Right kidney (tissue), 1 donor: ENCODE measurements at regions not wholly inside any gene's neighbourhood (a gene's known extent, or its start where the extent isn't known, plus 50 kb on each side); places are given as distances from the start of the nearest gene placed in this dataset.
"Not testable (repeated sequence)": the region's sequence is repeated elsewhere in the genome, so short reads cannot be mapped to it uniquely, and the experiment has no call there.

Experiments used
- DNase-seq: peaks from one replicate; pipeline ENCODE4 v3.0.0-alpha.2; 2016

DNA sequence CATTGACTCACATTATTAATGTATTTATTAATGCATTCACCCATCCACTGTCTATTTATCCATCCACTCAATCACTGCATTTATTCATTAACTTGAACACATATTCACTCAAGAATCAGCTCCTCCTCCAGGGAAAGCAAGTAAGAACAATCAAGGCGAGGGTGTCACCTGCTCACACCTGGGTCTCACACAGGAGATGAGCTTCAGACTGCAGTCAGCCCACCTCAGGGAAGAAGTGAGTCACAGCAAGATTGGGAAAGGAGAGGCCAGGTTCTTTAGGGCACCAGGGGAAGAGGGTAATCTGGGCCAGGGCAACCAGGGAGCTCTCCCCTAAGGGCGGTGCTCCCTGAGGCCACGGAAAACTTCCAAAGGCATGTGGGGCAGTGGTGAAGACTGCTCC lies 367.3 kb downstream of the BCL11B start:
- no peak for DNase-seq

DNA sequence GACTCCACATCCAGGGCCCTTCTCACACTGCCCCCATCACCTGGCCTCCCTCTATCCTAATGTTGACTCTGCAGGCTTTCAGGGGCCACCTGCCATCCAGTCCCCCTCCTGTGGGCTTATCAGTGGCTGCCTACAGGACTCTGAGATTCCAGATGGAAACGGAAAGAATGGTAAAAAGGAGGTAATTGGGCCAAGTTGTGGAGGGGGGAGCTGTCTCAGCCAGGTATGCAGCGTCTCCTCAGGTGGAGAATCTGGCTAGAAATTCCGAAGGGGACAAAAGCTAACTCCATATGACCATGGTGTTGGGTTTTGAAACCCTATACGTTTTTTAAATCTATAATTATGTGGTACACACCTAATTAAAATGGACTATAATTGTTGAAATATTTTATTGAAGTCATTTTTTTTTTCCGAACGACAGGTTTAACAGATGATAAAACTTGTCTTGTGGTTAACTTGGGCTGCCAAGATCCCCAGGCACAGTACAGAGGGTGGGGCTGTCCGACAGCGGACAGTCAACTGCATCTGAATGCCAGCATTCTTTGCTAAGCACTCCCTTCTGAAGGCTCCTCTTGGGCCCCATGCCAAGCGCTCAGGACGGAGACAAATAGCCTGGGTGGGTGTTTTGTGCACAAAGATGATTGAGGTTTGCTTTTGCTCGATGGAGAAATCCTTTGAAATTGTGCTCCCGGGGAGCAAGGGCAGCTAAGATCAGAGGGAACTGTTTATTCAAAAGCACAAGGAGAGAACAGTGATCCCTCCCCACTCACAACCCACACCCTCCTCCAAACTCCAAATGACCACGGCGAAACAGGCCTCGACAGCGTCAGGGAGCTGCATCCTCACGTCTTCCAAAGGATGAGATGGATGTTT lies 365.6 kb downstream of the BCL11B start:
- no peak for DNase-seq

DNA sequence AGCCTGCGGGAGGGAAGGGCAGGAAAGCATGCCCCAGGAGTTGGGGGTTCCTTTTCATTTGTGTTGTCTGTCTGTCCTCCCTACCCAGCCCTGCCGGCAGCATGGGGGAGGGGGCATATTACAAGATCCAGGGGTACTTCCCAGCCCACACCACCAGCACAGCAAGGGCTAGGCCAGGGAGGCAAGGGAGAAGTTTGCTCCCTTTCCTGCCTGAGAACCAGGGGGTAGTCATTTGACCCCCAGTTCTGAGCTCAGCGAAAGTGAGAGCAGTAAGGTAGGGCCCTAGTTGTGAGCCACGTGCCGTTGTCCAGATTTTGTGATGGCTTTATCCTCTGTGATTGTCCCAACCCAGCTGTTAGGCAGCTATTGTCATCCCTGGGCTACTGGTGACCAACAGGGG lies 364.7 kb downstream of the BCL11B start:
- DNase-seq, result no peak

DNA sequence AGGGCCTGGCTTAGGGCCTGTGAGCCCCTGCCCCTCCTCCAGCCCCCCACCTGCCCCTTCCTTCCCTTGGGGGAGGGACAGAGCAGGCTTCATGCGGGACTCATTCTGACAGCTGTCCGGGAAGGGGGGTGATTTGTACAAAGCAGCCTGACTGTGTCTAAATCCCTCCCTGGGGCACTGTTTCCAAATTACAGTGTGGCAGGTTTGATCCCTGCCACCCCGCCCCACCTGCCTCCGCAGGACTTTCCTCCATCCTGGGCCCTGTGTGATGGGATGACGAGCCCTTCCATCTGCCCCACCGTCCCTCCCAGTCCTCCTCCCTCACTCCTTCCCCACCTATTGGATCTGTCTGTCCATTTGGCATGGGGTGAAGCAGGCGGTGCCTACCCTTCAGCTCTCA lies 363.9 kb downstream of the BCL11B start:
- no peak for DNase-seq

DNA sequence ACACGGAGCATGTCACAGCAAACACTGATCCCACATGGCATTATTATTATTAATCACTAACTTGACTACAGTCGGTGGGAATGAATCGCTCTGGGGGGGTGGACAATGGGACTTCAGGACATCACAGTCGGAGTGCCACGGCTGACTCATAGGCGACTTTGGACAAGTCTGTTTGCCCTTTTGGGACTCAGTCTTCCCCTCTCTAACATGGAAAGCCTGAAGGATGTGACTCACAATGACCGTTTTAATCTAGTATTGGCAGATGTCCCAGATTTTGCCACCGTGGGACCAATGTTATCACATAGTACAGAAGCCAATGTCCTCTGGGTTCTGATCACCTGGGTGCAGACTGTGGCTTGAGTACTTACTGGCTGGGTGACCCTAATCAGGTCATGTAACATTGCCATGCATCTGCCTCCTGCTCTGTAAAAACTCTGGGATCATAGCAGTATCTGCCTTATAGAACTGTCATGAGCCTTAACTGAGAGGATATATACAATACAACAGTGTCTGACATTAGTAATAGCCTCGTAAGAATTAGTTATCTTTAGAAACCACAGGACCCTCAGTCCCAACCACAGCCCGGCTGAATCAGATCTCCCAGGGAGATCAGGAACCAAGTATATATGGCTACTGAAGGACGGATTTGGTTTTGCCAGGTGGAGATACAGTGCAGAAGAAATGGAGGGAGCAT lies 362.6 kb downstream of the BCL11B start:
- DNase-seq, result no peak

DNA sequence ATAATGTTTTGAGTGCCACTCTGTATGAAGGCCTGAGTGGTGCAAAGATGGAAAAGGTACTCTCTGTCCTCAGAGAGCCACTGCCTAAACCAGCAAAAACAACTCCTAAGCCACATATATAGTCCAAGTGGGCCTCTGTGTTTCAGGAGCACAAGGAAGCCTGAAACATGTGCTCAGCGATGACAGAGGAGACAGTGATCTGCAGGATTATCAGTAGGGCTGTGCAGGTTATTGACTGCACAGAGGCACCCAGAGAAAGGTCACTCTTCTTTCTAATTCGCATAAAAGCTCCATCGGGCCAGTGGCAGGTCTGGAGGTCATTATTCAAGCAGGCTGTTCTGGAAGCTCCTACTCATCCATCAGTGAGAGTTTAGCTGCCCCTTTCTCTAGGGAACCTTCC lies 361.9 kb downstream of the BCL11B start:
- no peak for DNase-seq

DNA sequence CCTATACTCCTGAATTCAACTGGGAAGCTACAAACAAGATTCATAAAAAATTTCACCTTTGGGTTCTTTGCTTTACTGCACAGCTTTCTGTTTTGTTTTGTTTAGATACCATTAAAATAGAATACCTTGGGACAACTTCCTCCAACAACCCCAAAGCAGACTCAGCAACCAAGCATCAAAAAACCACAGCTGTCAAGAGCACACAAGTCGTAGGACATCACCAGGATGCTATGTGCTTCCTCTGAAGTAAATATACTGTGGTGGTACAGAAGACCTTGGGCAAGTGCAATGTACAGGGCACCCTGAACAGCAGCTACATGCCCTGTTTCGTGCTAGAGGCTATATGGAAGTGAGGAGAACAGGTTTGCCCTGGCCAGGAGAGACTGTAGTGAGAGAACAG lies 359.3 kb downstream of the BCL11B start:
- DNase-seq, result no peak

DNA sequence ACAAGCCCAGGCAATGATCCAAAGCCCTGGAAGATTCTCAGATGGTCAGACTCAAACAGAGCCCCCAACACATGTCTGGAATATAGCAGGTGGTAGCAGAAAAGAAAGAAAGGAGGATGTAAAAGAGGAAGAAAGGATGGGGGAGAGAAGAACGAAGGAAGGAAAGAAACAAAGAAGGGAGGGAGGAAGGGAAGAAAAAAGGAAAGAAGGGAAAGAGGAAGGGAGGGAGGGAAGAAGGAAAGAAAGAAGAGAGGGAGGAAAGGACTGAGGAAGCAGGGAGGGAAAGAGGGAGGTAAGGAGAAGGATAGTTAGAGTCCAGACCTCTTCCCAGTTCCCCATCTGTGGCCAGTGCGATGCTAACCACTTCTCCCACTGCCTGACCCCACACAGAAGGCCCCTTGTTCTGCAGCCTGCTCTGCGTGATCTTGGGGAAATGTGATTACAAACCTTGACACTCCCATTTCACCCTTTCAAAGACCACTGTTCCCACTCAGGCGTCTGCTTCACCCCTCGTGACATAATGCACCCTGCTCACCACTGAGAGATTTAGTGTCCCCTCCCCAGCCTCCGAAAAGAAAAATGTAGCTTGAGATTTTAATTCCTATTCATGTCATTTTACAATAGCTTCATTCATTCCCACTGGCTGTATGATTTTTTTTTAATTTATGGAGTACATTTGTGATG lies 357.9 kb downstream of the BCL11B start:
- no peak for DNase-seq

DNA sequence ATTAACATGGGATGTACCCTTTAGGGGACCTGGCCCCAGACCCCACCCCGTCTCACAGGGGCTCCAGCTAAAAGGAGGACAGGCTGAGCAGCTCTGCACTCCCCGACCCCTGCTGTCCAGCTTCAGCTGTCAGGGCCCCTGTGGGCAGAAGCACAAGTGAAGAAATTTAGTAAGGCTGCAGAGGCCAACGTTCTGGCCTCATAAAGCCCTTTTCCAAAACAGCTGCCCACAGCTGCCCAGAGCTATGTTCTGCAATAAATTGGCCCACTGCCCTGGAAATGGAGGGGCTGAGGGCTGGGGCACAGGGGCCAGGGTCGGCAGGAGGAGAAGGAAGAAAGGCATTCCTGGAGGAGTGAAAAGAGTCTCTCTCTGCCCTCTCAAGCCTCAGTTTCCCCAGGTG lies 357.1 kb downstream of the BCL11B start:
- DNase-seq, result no peak

DNA sequence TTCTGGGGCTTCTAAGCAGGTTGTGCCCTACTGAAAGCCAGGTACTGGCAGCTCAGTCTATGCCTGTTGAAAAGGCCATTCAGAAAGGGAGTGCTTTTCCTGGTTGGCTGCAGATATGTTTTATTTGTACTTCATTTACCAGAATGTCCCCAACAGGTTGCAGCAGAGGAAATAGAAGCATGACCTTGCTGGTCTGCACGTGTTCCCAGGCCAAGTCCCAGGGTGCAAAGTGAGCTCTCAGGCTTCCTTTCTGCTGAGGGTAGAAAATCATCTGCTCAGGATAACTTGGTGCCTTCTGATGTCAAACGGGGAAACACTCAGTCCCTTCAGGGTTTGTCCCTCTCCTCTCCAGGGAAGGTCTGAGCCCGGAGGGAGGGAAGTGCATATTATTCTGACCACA lies 356.4 kb downstream of the BCL11B start:
- DNase-seq, result no peak

DNA sequence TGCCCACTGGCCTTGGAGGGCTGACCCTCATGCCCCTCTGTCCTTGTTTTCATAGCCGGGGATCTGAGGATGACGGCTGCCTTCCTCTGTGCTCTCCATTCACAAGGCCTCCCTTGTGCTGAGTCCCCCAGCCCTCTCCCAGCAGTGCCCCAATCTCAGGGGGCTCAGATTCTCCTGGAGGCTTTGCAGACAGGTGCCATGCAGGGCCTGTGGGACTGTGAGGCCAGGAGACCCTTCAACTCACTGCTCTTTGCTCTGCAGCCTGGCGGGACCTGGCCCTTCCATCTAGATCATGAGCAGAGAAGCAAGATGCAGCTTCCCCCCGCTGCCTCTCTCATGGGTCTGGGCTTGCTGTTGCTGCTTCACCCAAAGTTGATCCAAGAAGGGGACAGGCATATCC lies 356.0 kb downstream of the BCL11B start:
- no peak for DNase-seq

DNA sequence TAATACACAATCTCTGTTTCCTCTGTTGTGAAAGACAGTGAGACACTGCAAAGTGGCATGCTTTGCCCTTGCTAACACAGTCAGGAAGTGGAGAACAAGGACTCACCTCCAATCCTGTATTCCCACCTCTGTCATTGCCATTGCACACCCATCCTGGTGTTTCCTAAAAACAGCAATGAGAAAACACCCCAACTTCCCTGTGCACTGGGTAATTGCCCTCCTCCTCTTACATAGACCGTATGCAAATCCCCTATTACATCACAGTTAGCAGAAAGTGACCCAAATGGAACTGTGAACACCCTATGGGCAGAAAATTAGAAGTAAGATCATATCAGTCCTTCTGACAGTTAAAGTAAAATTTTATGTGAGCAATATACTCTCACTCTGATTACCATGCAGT lies 355.5 kb downstream of the BCL11B start:
- DNase-seq, result no peak

DNA sequence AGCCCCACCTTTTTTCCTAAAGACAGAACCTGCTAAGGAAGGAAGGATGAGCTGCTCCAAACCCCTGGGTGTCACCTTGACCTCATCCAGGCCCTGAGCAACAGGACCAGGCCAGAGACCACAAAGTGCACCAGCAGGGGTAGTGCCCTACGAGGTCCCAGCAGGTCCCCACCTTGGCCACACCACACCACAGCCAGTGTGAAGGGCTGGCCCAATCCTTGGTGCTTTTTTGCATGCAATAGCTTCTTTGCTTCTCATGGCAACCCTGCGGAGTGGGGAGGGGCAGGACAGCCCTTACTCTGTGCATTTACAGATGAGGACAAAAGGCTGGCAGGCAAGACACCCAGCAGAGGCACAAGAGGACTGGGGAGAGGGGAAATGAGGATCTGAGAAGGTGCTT lies 352.6 kb downstream of the BCL11B start:
- no peak for DNase-seq

DNA sequence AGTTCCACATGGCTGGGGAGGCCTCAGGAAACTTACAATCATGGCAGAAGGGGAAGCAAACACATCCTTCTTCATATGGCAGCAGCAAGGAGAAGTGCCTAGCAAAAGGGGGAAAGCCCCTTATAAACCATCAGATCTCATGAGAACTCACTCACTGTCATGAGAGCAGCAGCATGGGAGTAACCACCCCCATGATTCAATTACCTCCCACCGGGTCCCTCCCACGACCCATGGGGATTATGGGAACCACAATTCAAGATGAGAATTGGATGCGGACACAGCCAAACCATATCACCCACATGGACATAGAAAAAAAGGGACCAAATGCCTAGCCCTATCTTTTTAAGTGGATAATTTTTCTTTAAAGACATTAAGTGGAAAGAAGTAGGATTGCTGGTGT lies 350.7 kb downstream of the BCL11B start:
- not testable (repeated sequence) for DNase-seq

DNA sequence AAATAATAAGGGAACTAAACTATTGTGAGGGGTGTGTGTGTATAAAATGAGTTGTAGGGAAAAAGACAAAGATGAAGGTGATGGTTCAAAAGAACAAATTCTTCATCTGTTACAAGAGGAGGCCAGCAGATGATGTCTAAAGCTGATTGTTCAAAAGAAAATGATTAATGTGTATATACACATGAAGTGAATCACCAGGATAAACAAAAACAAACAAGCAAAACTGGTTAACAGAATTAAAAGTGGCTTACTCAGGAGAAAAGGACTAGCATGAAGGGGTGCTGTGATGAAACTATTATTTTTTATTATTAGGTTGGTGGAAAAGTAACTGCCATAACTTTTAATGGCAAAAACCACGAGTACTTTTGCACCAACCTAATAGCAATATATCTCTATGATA lies 348.4 kb downstream of the BCL11B start:
- no peak for DNase-seq

DNA sequence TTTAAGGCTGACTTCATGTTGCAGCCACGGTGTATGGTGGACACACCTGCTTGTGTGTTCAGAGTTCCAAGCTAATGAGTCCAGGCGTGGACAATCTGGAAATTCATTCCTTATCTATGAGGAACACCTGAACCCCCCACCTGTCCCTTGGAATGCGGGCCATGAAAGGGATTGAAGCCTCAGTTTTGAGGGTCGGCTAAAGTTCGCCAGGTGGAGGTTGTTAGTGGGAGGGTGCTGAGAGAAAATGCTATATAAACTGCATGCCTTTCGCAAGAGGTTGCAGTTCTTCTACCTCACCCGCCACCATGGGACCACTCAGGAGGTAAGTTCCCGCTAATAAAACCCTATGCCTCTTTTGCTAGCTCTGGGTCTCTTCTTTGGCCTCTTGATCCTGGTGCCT lies 348.0 kb downstream of the BCL11B start:
- no peak for DNase-seq

DNA sequence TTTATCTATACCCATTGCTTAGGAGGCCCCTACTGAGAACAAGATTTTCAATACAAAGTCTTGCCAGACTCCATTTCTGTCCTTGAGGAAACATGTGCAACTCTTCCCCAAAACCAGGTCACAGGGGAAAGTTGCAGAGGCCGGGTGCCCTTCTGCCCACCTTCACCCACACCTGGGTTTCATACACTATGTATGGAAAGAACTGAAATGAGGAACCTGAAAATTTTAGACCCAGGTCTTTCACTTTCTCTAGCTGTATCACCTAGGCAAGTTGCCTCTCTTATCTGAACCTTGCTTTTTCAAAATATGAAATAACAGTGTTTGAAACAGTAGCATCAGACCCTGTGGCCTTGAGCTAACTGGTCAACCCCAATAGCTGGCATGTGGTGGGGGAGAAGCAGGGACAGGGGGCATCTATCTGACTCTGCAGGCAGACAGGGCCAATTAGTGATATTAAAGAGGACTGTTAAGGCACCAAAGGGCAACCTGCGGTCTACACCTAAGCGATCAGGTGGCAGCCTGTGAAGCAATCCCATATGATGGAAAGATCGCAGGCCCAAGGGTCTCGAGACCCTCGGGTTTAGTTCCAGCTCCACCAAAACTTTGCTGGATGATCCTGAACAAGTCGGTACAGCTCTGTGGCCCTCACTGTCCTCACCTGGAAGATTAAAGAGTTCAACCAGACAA lies 346.5 kb downstream of the BCL11B start:
- no peak for DNase-seq

DNA sequence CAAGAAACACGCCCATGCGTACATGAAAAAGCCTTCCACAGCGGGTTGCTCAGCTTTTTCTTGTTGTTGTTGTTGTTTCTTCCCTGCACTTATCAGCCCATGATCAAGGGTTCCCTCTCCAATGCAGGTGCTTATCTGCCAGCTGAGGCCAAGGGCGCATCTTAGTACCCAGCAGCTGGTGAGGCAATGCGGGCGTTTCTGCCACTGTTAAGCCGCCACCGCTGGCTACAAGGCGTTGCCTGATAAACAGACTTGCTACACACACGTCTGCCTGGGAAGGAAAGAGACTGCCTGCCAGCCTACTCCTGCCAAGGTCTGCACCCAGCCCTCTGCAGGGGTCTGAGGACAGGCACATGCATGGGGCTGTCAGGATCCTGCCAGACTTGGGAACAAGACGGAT lies 345.9 kb downstream of the BCL11B start:
- DNase-seq, result no peak

DNA sequence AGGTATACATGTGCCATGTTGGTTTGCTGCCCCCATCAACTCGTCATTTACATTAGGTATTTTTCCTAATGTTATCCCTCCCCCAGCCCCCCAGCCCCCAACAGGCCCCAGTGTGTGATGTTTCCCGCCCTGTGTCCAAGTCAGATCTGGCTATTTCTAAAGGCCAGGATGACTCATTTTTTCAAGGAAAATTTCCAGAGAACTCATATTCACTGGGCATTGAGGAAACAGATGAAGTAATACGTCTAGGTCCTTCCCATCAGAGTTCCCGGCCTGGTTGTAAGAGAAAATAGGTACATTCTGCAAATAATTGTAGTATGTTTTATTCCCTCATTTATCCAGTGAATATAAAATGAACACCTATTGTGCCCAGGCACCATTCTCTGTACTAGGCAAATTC lies 345.2 kb downstream of the BCL11B start:
- DNase-seq, result no peak

DNA sequence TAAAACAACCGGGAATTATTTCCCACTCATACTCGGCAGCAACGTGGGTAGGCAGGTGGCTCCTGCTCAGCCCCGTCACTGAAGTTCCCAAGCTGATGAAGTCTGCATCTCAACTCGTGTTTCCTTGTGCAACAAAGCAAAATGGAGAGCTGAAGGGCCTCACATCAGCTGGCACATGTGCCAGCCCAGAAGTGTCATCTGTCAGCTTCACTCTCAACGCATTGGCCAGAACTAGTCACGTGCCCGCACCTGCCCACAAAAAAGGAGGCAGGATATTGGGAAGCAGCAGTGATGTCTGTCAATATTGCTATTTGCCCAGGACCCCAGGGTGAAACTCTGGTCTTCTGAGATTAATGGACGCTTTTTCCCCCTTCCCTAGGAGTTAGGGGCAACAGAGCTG lies 344.0 kb downstream of the BCL11B start:
- no peak for DNase-seq

DNA sequence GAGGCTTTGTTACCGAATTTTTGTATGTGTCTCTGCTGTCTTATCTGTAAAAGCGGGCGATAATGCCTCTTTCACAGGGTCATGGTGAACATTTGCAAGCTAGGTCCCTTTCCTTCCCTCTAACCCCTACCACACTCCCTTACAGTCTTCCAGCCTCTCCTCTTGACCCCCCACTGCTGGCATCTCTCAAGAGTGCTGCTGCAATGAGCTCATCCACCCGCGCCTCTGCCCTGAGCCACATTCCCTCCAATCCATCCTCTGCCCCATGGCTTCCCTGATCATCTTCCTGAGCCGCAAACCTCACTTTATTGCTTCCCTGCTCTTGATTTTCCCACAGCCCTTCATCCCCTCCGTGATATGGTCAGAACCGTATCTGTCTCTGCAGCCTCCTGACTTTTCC lies 343.6 kb downstream of the BCL11B start:
- no peak for DNase-seq

DNA sequence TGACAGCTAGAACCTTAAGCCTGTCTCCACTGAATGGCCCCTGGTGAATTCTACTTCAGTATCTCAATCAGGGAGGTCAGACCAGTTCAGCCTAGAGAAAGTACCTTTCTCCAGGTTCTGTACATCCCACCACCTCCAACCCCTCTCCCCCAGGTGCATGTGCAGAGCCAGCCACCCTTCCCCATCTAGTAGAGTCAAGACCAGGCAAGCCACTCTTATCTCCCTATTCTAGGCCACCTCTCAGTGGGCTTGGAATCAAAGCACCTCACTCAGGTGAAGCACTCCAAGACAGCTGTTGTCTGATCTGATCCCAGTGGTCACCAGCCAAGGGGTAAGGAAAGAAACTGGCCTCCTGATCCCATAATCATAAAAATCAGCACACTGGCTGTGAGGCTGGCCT lies 340.9 kb downstream of the BCL11B start:
- no peak for DNase-seq

DNA sequence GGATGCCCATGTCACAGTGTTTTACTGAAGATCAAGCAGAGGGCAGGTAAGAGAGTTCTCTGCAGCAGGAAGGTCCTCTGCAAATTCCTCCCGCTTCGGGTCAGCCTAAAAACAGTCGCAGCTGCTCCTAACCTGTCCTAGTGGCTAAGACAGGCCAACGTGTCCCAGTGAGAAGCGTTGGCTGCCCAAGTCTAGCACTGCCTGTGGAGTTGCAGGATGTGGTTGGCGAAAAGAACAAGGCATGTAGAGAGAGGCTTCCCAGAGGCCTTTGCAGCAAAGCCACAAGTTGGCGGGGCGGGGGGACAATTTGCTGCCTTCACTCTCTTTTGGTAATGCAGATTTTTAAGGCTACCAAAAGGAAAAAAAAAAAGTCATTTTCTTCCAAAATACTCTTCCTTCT lies 340.1 kb downstream of the BCL11B start:
- no peak for DNase-seq
